ENCODE measurements at regions not wholly inside any gene's neighbourhood (a gene's known extent, or its start where the extent isn't known, plus 50 kb on each side); places are given as distances from the start of the nearest gene placed in this dataset.

- DNase-seq: no peak
Measured at GRCh38 chr1:79113836-79114235, 107.3 kb upstream of the ADGRL4 start.

GRCh38 chr1:79110749-79111148 is 104.2 kb upstream of the ADGRL4 start:
- no peak for DNase-seq

- DNase-seq: no peak
Measured at GRCh38 chr1:79109445-79109844, 102.9 kb upstream of the ADGRL4 start.

GRCh38 chr1:79105500-79105899 is 99.0 kb upstream of the ADGRL4 start:
- DNase-seq: no peak

- DNase-seq: no peak
Measured at GRCh38 chr1:79104617-79105016, 98.1 kb upstream of the ADGRL4 start.

- no peak for DNase-seq
Measured at GRCh38 chr1:79100385-79100784, 93.9 kb upstream of the ADGRL4 start.

- no peak for DNase-seq
Measured at GRCh38 chr1:79090985-79091384, 84.5 kb upstream of the ADGRL4 start.

- DNase-seq: no peak
Measured at GRCh38 chr1:79089946-79090345, 83.4 kb upstream of the ADGRL4 start.

GRCh38 chr1:79082233-79082632 is 75.7 kb upstream of the ADGRL4 start:
- DNase-seq: no peak

DNA sequence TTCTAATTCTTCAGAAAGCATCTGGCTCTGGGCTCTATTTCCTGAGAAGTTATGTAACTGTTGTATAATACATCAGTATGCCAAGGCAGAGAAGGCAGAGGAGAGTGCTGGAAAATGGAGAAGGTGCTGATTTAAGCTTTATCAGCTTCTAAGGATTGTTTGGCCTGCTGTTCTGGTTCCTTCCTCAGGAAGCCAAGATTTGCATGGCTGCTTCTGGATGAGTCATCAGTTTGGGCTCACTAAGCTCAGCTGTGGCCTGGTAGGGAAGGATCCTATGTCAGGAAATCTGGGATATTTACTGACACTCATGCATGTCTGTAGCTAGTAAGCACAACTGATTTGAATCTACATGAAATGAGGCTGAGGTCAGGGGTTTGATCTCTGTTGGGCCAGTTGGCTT is 73.2 kb upstream of the ADGRL4 start:
- no peak for DNase-seq

GRCh38 chr1:79074975-79075374 is 68.4 kb upstream of the ADGRL4 start:
- no peak for DNase-seq

DNA sequence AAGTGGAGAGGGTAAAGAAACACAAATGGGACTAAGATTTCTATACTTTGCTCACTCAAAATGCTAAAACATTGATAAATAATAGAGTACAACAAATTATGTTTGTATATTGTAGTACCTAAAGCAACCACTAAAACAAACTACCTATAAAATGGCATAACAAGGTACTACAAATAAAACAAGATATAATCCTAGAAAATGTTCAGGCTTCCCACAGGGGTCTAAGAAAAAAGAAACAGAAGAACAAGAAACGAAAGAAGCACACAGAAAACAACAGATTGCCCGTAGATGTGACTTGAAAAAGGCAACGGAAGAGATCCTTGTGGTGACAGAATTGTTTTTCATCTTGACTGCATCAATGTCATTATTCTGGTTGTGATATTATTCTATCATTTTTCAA is 63.3 kb upstream of the ADGRL4 start:
- no peak for DNase-seq

DNA sequence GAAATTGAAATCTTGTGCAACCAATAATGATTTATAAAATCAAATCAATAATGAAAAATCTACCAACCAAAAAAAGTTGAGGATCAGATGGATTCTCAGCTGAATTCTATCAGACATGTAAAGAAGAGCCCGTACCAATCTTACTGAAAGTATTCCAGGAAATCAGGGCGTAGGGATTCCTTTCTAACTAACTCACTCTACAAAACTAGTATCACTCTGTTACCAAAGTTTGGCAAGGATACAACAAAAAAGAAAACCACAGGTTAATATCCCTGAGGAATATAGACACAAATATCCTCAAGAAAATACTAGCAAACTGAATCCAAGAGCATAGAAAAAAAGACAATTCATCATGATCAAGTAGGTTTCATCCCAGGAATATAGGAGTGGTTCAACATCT is 52.8 kb upstream of the ADGRL4 start:
- DNase-seq: no peak

Data from CD4-positive, alpha-beta T cell treated with Interleukin-15 for 1 hour (primary cell).